Adrenal gland (tissue), 5 donors: ENCODE measurements at regions not wholly inside any gene's neighbourhood (a gene's known extent, or its start where the extent isn't known, plus 50 kb on each side); places are given as distances from the start of the nearest gene placed in this dataset.

Experiments
- CTCF ChIP-seq, 6 experiments: fragments of 450-650 bp in 4 of 6; fragments of 200-600 bp in 2 of 6; sonication (generic) in 1 of 6; IDR thresholded peaks; 1 replicate in 5 of 6; 2 replicates in 1 of 6; pipeline versions ENCODE4 v1.5.1 to v1.8.0; 2016 to 2021; ENCODE audit warnings: antibody characterized with exemption in 6 of 6, mild to moderate bottlenecking in 2 of 6, moderate library complexity in 1 of 6
- POLR2A ChIP-seq, 2 donors: fragments of 450-650 bp; IDR thresholded peaks; one replicate each; pipeline ENCODE4 v1.6.1; 2017; ENCODE audit warnings: antibody characterized with exemption in 2 of 2, mild to moderate bottlenecking in 2 of 2, moderate library complexity in 1 of 2
- donor health status: DM: no; HTN: no; CAD: no.

GRCh38 chr11:92384358-92384757, 159.7 kb downstream of the FAT3 start:
- TF ChIP-seq CTCF (IDR thresholded peaks at IDR 0.05) (no peak), POLR2A (IDR thresholded peaks at IDR 0.05) (no peak)
